ENCODE measurements at regions not wholly inside any gene's neighbourhood (a gene's known extent, or its start where the extent isn't known, plus 50 kb on each side); places are given as distances from the start of the nearest gene placed in this dataset.

DNA sequence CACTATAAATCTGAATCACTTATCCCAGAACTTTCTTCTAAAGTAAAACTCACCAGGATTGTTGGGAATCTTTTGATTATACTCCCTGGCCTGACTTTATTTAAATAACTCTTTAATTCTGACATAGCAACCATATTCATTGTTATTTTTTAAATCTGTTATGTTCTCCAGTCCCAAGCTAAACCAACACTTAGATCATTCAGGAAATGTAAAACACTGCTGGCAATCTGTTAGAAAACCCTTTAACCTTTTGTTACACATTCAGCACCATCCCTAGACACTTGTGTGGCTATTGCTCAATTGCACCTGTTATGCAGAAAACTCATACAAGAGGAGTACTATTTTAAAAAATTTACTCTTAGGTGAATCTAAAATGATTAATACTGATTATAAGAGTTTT is 101.8 kb upstream of the NHSL1 start:
- Mint-ChIP-seq H3K9me3 (no peaks in the 10 kb centered on the region), H3K4me3 (no peak overlapping the region), H3K36me3 (ENCODE audit: low read depth) (no peaks in the 10 kb centered on the region), H3K27ac (no peak overlapping the region), H3K27me3 (ENCODE audit: low read depth, poor library complexity) (peaks cover 3% of the 10 kb centered on the region), H3K4me1 (peaks cover 17% of the 10 kb centered on the region)
- TF ChIP-seq, protein P1, sequence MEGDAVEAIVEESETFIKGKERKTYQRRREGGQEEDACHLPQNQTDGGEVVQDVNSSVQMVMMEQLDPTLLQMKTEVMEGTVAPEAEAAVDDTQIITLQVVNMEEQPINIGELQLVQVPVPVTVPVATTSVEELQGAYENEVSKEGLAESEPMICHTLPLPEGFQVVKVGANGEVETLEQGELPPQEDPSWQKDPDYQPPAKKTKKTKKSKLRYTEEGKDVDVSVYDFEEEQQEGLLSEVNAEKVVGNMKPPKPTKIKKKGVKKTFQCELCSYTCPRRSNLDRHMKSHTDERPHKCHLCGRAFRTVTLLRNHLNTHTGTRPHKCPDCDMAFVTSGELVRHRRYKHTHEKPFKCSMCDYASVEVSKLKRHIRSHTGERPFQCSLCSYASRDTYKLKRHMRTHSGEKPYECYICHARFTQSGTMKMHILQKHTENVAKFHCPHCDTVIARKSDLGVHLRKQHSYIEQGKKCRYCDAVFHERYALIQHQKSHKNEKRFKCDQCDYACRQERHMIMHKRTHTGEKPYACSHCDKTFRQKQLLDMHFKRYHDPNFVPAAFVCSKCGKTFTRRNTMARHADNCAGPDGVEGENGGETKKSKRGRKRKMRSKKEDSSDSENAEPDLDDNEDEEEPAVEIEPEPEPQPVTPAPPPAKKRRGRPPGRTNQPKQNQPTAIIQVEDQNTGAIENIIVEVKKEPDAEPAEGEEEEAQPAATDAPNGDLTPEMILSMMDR (IDR thresholded peaks at IDR 0.05) = no peak
- DNase-seq = no peak

DNA sequence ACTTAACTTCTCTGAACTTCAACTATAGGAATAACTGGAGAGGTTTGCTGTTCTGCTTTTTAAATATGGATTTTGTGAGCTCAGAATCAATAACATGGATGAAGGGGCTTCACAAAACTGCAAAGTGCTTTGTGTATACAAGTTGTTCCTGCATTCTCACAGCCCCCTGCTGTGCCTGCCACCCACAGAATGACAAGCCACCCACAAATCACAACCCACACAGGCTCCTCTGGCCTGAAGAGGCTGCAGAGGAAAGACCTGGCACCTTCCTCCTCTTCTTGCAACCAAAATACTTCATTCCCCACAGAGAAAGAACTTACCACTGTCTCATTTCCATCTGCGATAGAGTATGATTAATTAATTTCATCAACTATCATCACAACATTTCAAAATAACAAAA is 106.7 kb upstream of the NHSL1 start:
- H3K27me3 Mint-ChIP-seq (ENCODE audit: low read depth, poor library complexity) = peaks cover 3% of the 10 kb centered on the region
- no peak for DNase-seq
- TF ChIP-seq, protein P1 (IDR thresholded peaks at IDR 0.05) = no peak
- H3K4me3 Mint-ChIP-seq = no peak overlapping the region
- peaks cover 18% of the 10 kb centered on the region for H3K4me1 Mint-ChIP-seq
- H3K27ac Mint-ChIP-seq = no peak overlapping the region
- no peaks in the 10 kb centered on the region for H3K36me3 Mint-ChIP-seq (ENCODE audit: low read depth)
- H3K9me3 Mint-ChIP-seq = no peaks in the 10 kb centered on the region

DNA sequence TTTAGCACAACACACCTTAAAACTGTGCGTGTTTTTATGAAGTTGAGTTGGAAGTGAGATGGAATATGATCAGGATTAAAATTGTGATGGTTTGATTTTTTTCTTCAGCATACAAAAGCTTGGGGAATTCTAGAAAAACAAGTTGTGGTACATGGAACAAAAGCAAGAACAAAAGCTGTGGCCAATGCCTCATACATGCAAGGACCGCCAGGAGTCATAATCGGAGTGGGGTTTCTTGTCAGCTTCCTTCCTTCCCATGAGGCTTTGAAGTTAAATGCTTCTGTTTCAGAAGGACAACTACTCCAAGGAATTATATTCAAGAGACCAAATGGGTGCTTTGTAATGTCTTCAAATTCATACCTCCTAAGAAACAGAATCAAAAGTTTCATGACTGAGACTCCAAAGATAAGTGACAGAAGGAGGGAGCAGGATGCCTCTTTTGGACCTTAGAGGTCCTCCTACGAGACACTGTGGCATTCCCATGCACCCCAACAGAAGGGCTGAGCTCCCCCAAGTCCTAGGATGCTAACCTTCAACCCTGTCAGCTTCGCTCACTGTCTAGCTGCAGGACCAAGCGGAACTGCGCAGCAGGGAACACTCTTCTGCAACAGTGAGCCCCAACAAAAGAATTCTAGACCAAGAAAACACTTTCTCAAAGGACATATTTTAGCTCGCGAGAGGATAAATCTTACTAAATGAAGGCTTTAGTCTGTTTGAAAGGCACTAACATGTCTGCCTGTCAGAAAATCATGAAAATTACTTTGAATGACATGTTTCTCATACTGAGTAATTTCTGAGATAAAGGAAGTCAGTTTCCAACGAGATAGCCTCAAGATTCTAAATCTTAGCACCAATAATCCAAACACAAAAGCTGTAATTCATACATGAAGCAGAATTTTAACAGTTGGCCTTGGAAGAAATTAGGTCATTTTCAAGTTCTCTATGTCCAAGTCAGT is 108.5 kb upstream of the NHSL1 start:
- TF ChIP-seq, protein P1 (IDR thresholded peaks at IDR 0.05) = no peak
- no peaks in the 10 kb centered on the region for H3K36me3 Mint-ChIP-seq (ENCODE audit: low read depth)
- peaks cover 18% of the 10 kb centered on the region for H3K4me1 Mint-ChIP-seq
- DNase-seq = no peak
- no peaks in the 10 kb centered on the region for H3K9me3 Mint-ChIP-seq
- peaks cover 3% of the 10 kb centered on the region for H3K27me3 Mint-ChIP-seq (ENCODE audit: low read depth, poor library complexity)
- H3K27ac Mint-ChIP-seq = no peak overlapping the region
- H3K4me3 Mint-ChIP-seq = no peak overlapping the region

DNA sequence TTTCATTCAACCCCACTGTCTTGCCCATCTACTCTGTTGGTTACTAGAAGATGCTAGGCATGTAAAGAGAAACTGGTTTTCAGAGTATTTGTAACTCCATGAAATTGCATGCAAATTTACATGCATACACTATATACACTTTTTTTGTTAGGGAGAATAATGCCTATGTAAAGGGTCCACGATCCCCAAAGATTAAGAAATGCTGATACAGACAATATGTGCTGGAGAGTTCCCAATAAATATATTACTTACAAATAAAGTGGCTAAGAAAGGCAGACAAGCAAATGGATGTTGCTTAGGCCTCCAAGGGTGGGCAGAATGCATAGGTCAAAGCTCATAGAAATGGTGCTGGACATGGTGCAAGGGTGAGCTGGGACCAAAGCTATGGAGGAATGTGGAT is 109.6 kb upstream of the NHSL1 start:
- no peak overlapping the region for H3K27ac Mint-ChIP-seq

DNA sequence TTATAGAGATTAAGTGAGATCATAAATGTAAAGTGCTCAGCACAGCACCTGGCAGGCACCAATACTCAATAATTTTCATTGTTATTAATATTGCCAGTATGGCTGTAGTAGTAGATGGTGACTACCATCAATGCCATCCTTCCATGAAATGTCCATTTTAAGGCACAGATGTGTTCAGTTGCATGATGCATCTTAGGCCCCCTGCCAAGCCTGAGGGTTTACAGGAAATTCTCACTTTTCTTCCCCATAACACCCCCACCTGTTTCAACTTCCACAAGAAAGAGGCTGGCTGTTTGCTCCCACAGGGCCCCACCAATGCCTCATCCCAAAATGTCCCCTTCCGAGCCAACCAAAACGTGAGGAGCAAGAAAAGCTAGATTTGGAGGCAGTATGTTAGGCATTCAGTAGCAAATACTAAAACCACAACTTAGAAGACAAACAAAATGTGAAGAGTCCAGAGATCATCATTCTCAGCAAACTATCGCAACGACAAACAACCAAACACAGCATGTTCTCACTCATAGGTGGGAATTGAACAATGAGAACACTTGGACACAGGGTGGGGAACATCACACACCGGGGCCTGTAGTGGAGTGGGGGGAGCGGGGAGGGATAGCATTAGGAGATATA is 110.6 kb upstream of the NHSL1 start:
- DNase-seq = no peak
- Mint-ChIP-seq H3K36me3 (ENCODE audit: low read depth) (peaks cover 1% of the 10 kb centered on the region), H3K9me3 (peaks cover under 1% of the 10 kb centered on the region), H3K27ac (no peak overlapping the region), H3K4me3 (no peak overlapping the region), H3K27me3 (ENCODE audit: low read depth, poor library complexity) (peaks cover 3% of the 10 kb centered on the region), H3K4me1 (peaks cover 10% of the 10 kb centered on the region)
- TF ChIP-seq, protein P1 (IDR thresholded peaks at IDR 0.05) = no peak

More for the DNA sequence above, 109.6 kb upstream of the NHSL1 start:
- H3K9me3 Mint-ChIP-seq = no peaks in the 10 kb centered on the region
- H3K27me3 Mint-ChIP-seq (ENCODE audit: low read depth, poor library complexity) = peaks cover 3% of the 10 kb centered on the region
- H3K4me1 Mint-ChIP-seq = peaks cover 15% of the 10 kb centered on the region
- TF ChIP-seq, protein P1 (IDR thresholded peaks at IDR 0.05) = no peak
- H3K36me3 Mint-ChIP-seq (ENCODE audit: low read depth) = no peaks in the 10 kb centered on the region
- no peak overlapping the region for H3K4me3 Mint-ChIP-seq
- DNase-seq = no peak
